ENCODE measurements at regions not wholly inside any gene's neighbourhood (a gene's known extent, or its start where the extent isn't known, plus 50 kb on each side); places are given as distances from the start of the nearest gene placed in this dataset.
A peak's percentile ranks its signal among the peaks of the same experiment; 100 is the strongest.

GRCh38 chr16:48829336-48830310 is 219.6 kb upstream of the N4BP1 start:
- no peak for DNase-seq (ENCODE audit: low read depth)

GRCh38 chr16:48824271-48824670 is 214.3 kb upstream of the N4BP1 start:
- DNase-seq (ENCODE audit: low read depth), result no peak

DNA sequence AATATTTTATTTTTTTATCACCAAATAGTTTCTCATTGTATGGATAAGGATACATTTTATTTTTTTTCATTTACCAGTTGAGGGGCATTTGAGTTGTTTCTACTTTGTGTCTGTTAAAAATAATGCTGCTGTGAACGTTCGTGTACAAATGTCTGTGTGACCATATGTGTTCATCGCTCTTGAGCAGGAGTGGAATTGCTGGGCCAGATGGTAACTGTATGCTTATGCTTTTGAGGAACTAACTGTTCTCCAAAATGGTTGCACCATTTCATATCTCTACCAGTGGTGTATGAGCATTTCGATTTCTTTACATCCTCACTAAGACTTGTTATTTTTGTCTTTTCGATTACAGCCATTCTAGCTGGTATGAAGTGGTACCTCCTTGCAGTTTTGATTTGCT is 212.5 kb upstream of the N4BP1 start:
- no peak for DNase-seq (ENCODE audit: low read depth)

GRCh38 chr16:48820379-48820778 is 210.4 kb upstream of the N4BP1 start:
- DNase-seq (ENCODE audit: low read depth), result no peak

- no peak for DNase-seq (ENCODE audit: low read depth)
Observed at GRCh38 chr16:48818257-48818656, 208.3 kb upstream of the N4BP1 start.

- DNase-seq (ENCODE audit: low read depth), result no peak
Observed at GRCh38 chr16:48817032-48817431, 207.1 kb upstream of the N4BP1 start.

GRCh38 chr16:48816393-48816792 is 206.4 kb upstream of the N4BP1 start:
- no peak for DNase-seq (ENCODE audit: low read depth)

DNA sequence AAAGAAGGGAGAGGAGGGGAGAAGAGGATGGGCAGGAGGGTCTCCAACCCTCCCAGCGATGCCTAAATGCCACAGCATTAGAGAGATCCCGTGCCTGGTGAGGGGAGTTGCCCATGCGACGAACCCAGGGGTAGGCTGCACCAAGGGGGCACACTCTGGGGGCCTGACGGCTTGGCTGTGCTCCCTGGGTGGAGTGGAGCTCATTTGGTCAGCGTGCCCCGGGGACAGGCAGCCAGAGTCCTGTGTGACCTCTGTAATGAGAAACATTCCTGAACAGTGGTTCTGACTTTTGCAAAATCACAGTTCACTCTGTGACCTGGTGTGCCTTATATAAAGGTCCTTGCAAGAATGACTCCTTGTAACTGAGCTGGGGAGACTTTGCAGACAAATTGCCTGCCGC is 205.0 kb upstream of the N4BP1 start:
- DNase-seq (ENCODE audit: low read depth), result no peak

- no peak for DNase-seq (ENCODE audit: low read depth)
Observed at GRCh38 chr16:48813485-48813884, 203.5 kb upstream of the N4BP1 start.

DNA sequence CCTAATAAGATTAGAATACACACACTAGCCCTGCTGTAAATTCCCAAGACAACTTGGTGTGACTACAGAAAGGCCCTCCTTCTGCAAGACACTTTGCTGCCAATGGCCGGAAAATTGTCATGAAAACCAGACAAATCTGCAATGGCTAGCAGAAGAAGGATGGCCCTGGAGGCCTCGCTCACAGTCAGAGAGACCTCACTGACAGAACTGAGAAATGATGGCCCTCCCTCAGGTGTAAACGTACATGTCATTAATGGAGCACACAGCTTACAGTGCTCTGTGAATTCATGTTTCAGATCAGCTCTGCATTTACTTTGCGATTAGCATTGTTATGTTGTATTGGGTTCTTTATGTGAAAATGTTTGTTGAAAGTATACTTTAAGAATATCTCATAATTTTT is 202.9 kb upstream of the N4BP1 start:
- DNase-seq (ENCODE audit: low read depth), result no peak

GRCh38 chr16:48811478-48811877 is 201.5 kb upstream of the N4BP1 start:
- DNase-seq (ENCODE audit: low read depth), result no peak

DNA sequence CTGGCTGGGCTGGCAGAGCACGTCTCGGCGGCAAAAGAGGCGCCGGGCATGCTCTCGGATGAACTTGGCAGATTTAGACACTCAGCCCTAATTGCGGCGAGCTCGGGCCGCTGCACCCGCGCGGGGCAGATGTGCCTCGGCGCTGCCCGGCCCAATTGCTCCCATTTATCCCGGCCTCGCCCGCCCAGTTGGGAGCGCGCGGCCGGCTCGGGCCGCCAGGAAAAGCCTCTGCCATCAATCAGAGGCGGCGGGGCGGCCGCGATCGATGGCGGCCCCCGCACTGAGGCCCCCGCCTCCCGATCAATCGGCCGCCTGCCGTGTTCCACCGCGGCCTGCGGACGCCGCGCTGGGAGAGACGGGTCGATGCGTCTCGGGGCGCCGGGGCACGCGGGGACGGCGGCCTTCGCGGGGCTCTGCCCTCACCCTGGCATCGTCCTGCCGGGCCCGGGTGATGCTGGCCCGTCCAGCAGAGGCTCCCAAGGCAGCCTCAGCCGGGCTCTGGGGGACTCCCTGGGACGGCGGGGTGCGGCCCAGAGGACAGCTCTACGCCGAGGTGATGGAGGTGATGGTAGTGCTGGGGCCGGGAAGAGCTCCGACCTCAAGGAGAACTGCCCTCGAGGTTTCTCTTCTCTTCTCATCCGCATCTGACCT is 200.9 kb upstream of the N4BP1 start:
- no peak for DNase-seq (ENCODE audit: low read depth)

- DNase-seq (ENCODE audit: low read depth), result no peak
Observed at GRCh38 chr16:48810436-48810802, 200.4 kb upstream of the N4BP1 start.

DNA sequence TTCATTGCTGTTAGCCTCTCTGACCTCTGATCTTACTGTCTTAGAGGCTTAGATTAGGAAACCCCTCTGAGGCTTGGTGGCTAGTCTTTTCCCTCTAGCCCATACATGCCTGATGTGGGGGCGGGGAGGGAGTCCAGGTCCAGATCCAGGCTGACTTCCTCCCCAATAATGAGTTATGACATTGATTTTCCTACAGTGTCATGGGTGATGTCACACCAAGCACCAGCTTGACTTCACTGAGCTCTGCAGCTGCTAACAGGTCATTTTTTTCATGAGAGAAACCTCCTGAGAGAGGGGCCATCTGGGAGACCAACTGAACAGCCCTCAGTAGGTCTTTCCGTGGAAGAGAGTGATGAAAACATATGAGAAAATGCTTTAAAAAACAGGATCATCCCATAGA is 180.2 kb upstream of the N4BP1 start:
- no peak for DNase-seq (ENCODE audit: low read depth)

DNA sequence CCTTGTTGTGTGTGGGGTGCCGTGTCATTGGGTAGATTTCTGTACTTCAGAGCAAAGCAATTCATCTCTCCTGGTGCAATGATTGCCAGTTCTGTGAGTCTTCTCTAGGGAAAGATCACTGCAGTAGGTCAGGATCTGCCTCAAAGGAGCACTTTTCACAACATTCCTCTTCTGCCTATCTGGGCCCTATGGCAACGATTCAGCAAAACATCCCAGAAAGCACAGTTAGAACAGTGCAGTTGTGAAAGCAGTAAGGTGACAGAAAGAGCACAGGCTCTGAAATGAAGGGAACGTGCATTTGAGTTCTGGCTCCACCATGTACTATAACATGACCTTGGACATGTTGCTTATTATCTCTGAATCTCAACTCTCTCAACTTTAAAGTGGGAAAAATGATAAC is 178.5 kb upstream of the N4BP1 start:
- DNase-seq (ENCODE audit: low read depth), result no peak

DNA sequence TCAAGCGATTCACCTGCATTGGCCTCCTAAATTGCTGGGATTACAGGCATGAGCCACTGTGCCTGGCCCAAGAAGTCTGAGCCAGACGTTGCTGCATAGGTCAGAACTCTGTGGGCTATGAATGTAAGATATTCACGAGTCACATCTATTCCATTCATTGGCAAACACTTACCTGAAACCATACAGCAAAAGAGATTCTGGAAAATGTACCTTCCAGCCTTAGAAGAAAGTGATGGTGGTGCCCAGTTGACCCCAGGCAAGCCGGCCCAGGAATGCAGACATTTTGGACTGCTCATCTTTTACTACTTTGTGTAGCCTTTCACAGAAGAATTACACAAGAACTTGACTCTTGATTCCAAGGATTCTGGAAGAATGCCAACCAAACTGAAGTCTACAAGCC is 135.6 kb upstream of the N4BP1 start:
- no peak for DNase-seq (ENCODE audit: low read depth)

- no peak for DNase-seq (ENCODE audit: low read depth)
Observed at GRCh38 chr16:48740964-48741363, 131.0 kb upstream of the N4BP1 start.

GRCh38 chr16:48734220-48734619 is 124.2 kb upstream of the N4BP1 start:
- no peak for DNase-seq (ENCODE audit: low read depth)

DNA sequence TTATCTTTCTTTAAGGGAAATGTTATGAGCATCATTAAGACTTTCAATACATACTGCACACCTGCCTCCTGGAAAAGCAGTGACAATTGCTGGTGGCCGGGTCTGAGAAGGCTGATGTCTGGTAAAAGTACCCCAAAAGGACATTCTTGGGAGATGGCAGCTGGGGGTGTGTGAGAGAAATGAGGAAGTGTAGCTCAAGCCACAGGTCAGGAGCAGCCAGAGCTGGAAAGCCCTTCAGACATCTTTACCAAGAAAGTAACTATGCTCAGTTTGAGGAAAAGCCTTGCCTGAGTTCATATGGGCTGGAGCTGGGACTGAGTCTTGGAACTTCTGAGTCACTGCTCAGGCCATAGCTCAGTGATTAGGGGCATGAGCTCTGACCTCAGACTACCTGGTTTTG is 94.7 kb upstream of the N4BP1 start:
- DNase-seq (ENCODE audit: low read depth), result no peak

- DNase-seq (ENCODE audit: low read depth), result peak; percentile 77
Observed at GRCh38 chr16:48687421-48688038, 77.5 kb upstream of the N4BP1 start.

- no peak for DNase-seq (ENCODE audit: low read depth)
Observed at GRCh38 chr16:48684148-48684547, 74.2 kb upstream of the N4BP1 start.

GRCh38 chr16:48682971-48683370 is 73.0 kb upstream of the N4BP1 start:
- DNase-seq (ENCODE audit: low read depth), result no peak

GRCh38 chr16:48681520-48681919 is 71.5 kb upstream of the N4BP1 start:
- DNase-seq (ENCODE audit: low read depth), result no peak
